Fibroblast of lung (primary cell): ENCODE measurements at regions not wholly inside any gene's neighbourhood (a gene's known extent, or its start where the extent isn't known, plus 50 kb on each side); places are given as distances from the start of the nearest gene placed in this dataset.

ENCODE experiments used
- DNase-seq, 2 donors: peaks; one replicate each; pipeline versions ENCODE4 v3.0.0 to v3.0.0-alpha.2; 2010; ENCODE audit warnings: low read depth in 2 of 2
- H2AFZ ChIP-seq: 2 replicates; pipeline ENCODE4 v1.5.1; 2012; ENCODE audit warnings: low read length, control low read depth, inconsistent platforms
- H3K27ac ChIP-seq: 2 replicates; pipeline ENCODE4 v1.5.1; 2011; ENCODE audit warnings: low read length, control low read depth; ENCODE audit not compliant: insufficient read depth
- H3K27me3 ChIP-seq: 2 replicates; pipeline ENCODE4 v1.5.1; 2011; ENCODE audit warnings: mild to moderate bottlenecking, low read length; ENCODE audit not compliant: control insufficient read depth, insufficient read depth
- H3K36me3 ChIP-seq: 2 replicates; pipeline ENCODE4 v1.5.1; 2011; ENCODE audit warnings: low read length; ENCODE audit not compliant: control insufficient read depth, insufficient read depth
- H3K4me1 ChIP-seq: 2 replicates; pipeline ENCODE4 v1.5.1; 2011; ENCODE audit warnings: low read length; ENCODE audit not compliant: control insufficient read depth, insufficient read depth; ENCODE audit errors: extremely low read depth
- H3K4me2 ChIP-seq: 2 replicates; pipeline ENCODE4 v1.5.1; 2011; ENCODE audit warnings: low read length, control low read depth; ENCODE audit not compliant: insufficient read depth; ENCODE audit errors: extremely low read depth
- H3K4me3 ChIP-seq, 4 experiments: fragments of 200-600 bp in 1 of 4; sonication (generic) in 1 of 4; replicated peaks in 1 of 4; 2 replicates each; pipeline ENCODE4 v1.5.1; 2011 to 2016; ENCODE audit warnings: low read length in 4 of 4, low read depth in 3 of 4, mild to moderate bottlenecking in 3 of 4, control low read depth in 2 of 4, inconsistent platforms in 1 of 4, mixed read lengths in 1 of 4; ENCODE audit not compliant: insufficient read depth in 1 of 4; ENCODE audit errors: control extremely low read depth in 1 of 4
- H3K79me2 ChIP-seq: 2 replicates; pipeline ENCODE4 v1.5.1; 2012; ENCODE audit warnings: mild to moderate bottlenecking, low read length, inconsistent platforms; ENCODE audit not compliant: control insufficient read depth, insufficient read depth
- H3K9ac ChIP-seq: 2 replicates; pipeline ENCODE4 v1.5.1; 2011; ENCODE audit warnings: mild to moderate bottlenecking, low read length, control low read depth; ENCODE audit not compliant: insufficient read depth
- H3K9me3 ChIP-seq: 2 replicates; pipeline ENCODE4 v1.5.1; 2012; ENCODE audit warnings: low read depth, low read length; ENCODE audit not compliant: control insufficient read depth, insufficient read depth
- H4K20me1 ChIP-seq: 2 replicates; pipeline ENCODE4 v1.5.1; 2011; ENCODE audit warnings: low read length; ENCODE audit not compliant: control insufficient read depth, insufficient read depth; ENCODE audit errors: extremely low read depth
- CTCF ChIP-seq, 2 donors: IDR thresholded peaks in 1 of 2; conservative IDR thresholded peaks in 1 of 2; 1 replicate in 1 of 2; 2 replicates in 1 of 2; pipeline ENCODE4 v1.5.1; 2011 to 2012; ENCODE audit warnings: low read length in 2 of 2, control low read depth in 1 of 2, inconsistent platforms in 1 of 2, low read depth in 1 of 2, mild to moderate bottlenecking in 1 of 2
- EZH2 ChIP-seq: IDR thresholded peaks from 2 replicates; pipeline ENCODE4 v1.5.1; 2012; ENCODE audit warnings: low read length, control low read depth, mild to moderate bottlenecking; ENCODE audit errors: missing control alignments

- no peaks in the 10 kb centered on the region for H3K9me3 ChIP-seq
- H3K4me3 ChIP-seq: no peak overlapping the region
- H3K4me2 ChIP-seq: no peak overlapping the region
- H3K4me1 ChIP-seq: no peaks in the 10 kb centered on the region
- H3K27ac ChIP-seq: no peak overlapping the region
- TF ChIP-seq CTCF (conservative IDR thresholded peaks at IDR 0.05 in 1 of 2, IDR thresholded peaks at IDR 0.05 in 1 of 2; ENCODE audit: low read depth in 1 of 2, low read length in 2 of 2) (no peak), EZH2 (no peak)
- no peaks in the 10 kb centered on the region for H3K27me3 ChIP-seq
- no peak for DNase-seq
- H4K20me1 ChIP-seq: no peaks in the 10 kb centered on the region
- no peaks in the 10 kb centered on the region for H3K36me3 ChIP-seq
- H3K9ac ChIP-seq: no peak overlapping the region
- H2AFZ ChIP-seq: no peak overlapping the region
- H3K79me2 ChIP-seq: no peaks in the 10 kb centered on the region
Observed at GRCh38 chr20:7217606-7218005, 450.1 kb downstream of the BMP2 start.

- no peak for DNase-seq
Observed at GRCh38 chr20:7220755-7221154, 453.3 kb downstream of the BMP2 start.

GRCh38 chr20:7226156-7226555 is 458.7 kb downstream of the BMP2 start:
- TF ChIP-seq CTCF (conservative IDR thresholded peaks at IDR 0.05 in 1 of 2, IDR thresholded peaks at IDR 0.05 in 1 of 2; ENCODE audit: low read depth in 1 of 2, low read length in 2 of 2): no peak
- TF ChIP-seq EZH2: no peak
- Histone ChIP-seq H3K9me3 (no peaks in the 10 kb centered on the region), H3K79me2 (no peaks in the 10 kb centered on the region), H3K4me3 (no peak overlapping the region), H3K4me2 (no peak overlapping the region), H3K9ac (no peak overlapping the region), H2AFZ (no peak overlapping the region), H3K27me3 (no peaks in the 10 kb centered on the region), H3K36me3 (no peaks in the 10 kb centered on the region), H3K4me1 (no peaks in the 10 kb centered on the region), H3K27ac (no peak overlapping the region), H4K20me1 (no peaks in the 10 kb centered on the region)
- no peak for DNase-seq

More at GRCh38 chr20:7220755-7221154, 453.3 kb downstream of the BMP2 start:
- TF ChIP-seq CTCF (conservative IDR thresholded peaks at IDR 0.05 in 1 of 2, IDR thresholded peaks at IDR 0.05 in 1 of 2; ENCODE audit: low read depth in 1 of 2, low read length in 2 of 2) (no peak), EZH2 (no peak)
- Histone ChIP-seq H3K4me3 (no peak overlapping the region), H2AFZ (no peak overlapping the region), H3K27ac (no peak overlapping the region), H3K36me3 (no peaks in the 10 kb centered on the region), H3K9me3 (no peaks in the 10 kb centered on the region), H3K9ac (no peak overlapping the region), H3K4me1 (no peaks in the 10 kb centered on the region), H3K27me3 (no peaks in the 10 kb centered on the region), H3K79me2 (no peaks in the 10 kb centered on the region), H3K4me2 (no peak overlapping the region), H4K20me1 (no peaks in the 10 kb centered on the region)
